ENCODE measurements at regions not wholly inside any gene's neighbourhood (a gene's known extent, or its start where the extent isn't known, plus 50 kb on each side); places are given as distances from the start of the nearest gene placed in this dataset.

DNA sequence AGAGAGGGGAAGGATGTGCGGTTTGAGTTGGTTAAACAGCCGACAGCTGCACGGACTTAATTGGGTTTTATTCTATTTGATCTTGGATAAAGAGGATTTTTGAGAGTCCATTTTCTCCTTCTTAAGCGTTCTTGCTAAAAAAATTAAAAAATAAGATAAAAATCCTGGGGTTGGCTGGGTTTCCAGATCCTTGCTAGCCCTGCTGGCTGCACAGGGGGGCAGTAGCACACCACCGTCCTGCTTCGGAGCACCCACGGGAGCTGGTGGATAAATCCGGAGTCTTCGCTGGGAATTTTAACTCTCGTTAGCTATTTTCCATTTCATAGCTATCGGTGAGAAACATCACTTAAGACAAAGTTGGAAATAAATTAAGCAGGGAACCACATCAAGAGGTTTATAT is 792.0 kb downstream of the TYW1 start:
- Histone ChIP-seq H3K9me3 (ENCODE audit: low read depth, low read length) (no peaks in the 10 kb centered on the region), H3K4me3 (no peak overlapping the region), H3K27ac (no peak overlapping the region), H3K36me3 (ENCODE audit: insufficient read depth, low read length) (no peaks in the 10 kb centered on the region), H3K9ac (ENCODE audit: insufficient read length) (no peak overlapping the region)
- no peak for TF ChIP-seq FOXP2 (optimal IDR thresholded peaks at IDR 0.05; ENCODE audit: control extremely low read depth, extremely low read length, insufficient read depth)
- DNase-seq (ENCODE audit: low read depth, low spot score) = no peak

DNA sequence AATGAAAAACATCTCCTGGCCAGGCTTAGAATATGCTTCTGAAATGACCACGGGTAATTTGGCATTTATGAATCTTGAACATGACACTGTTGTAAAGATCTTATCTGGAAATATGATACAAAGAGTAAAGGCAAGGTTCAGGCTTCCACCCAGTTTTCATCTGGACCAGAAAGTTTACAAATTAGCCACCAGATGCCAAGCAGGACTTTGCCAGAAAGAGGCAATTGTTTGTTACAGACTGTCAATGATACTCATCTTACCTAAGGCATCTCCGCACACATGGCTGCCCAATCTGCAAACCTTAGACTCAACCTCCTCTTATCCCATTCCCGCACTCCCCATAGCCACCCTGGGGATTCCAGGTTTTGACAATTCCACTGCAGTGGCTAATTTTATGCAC is 795.3 kb downstream of the TYW1 start:
- DNase-seq (ENCODE audit: low read depth, low spot score) = no peak
- H3K9me3 ChIP-seq (ENCODE audit: low read depth, low read length) = no peaks in the 10 kb centered on the region
- no peaks in the 10 kb centered on the region for H3K36me3 ChIP-seq (ENCODE audit: insufficient read depth, low read length)
- H3K9ac ChIP-seq (ENCODE audit: insufficient read length) = no peak overlapping the region
- TF ChIP-seq FOXP2 (optimal IDR thresholded peaks at IDR 0.05; ENCODE audit: control extremely low read depth, extremely low read length, insufficient read depth) (no peak), POLR2AphosphoS5 (IDR thresholded peaks at IDR 0.05; ENCODE audit: borderline replicate concordance, low read depth, low read length) (no peak), EZH2 (IDR thresholded peaks at IDR 0.05) (no peak)
- H3K27ac ChIP-seq = no peak overlapping the region
- H3K4me3 ChIP-seq = no peak overlapping the region

DNA sequence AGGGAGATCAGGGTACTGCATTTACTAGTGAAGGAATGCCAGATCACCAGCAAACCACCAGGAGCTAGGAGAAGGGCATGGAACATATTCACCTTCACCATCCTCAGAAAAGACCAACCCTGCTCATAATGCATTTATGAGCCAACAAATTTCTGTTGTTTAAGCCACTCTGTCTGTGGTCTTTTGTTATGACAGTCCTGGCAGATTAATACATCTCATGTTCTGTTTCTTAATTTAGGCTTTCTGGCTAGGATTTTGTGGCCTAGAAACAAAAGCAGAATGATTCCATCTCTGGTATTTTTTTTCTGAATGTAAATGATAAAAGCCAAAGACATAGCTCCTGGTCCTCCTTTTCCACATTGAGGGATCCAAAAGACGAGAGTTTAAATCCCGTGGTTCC is 797.9 kb downstream of the TYW1 start:
- DNase-seq (ENCODE audit: low read depth, low spot score) = no peak
- no peak overlapping the region for H3K4me3 ChIP-seq
- no peak overlapping the region for H3K27ac ChIP-seq
- H3K36me3 ChIP-seq (ENCODE audit: insufficient read depth, low read length) = no peaks in the 10 kb centered on the region
- no peak overlapping the region for H3K9ac ChIP-seq (ENCODE audit: insufficient read length)
- H3K9me3 ChIP-seq (ENCODE audit: low read depth, low read length) = no peaks in the 10 kb centered on the region
- TF ChIP-seq FOXP2 (optimal IDR thresholded peaks at IDR 0.05; ENCODE audit: control extremely low read depth, extremely low read length, insufficient read depth) = no peak
- no peak for TF ChIP-seq POLR2AphosphoS5 (IDR thresholded peaks at IDR 0.05; ENCODE audit: borderline replicate concordance, low read depth, low read length)

DNA sequence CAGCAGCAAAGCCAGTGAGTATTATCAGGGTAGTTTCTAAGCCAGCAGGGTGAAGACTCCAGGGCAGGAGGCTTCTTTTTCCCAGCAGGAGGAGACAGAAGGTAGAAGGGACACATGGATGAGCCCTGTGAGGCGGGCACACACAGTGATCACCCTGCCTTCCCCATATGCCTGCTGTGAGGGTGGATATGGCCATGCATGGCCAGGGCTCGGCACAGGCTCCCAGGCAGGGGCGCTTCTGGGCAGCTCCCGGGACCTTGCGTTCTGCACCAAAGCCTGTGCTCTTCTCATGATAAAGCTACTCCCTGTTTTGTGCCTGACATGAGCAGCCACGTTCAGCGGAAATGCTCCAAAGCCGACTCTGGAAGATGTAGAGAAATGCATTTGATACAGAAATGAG is 807.2 kb downstream of the TYW1 start:
- no peaks in the 10 kb centered on the region for H3K9me3 ChIP-seq (ENCODE audit: low read depth, low read length)
- TF ChIP-seq FOXP2 (optimal IDR thresholded peaks at IDR 0.05; ENCODE audit: control extremely low read depth, extremely low read length, insufficient read depth) (no peak), EZH2 (IDR thresholded peaks at IDR 0.05) (no peak), POLR2AphosphoS5 (IDR thresholded peaks at IDR 0.05; ENCODE audit: borderline replicate concordance, low read depth, low read length) (no peak)
- no peak overlapping the region for H3K4me3 ChIP-seq
- H3K9ac ChIP-seq (ENCODE audit: insufficient read length) = no peak overlapping the region
- no peak overlapping the region for H3K27ac ChIP-seq
- no peaks in the 10 kb centered on the region for H3K36me3 ChIP-seq (ENCODE audit: insufficient read depth, low read length)
- DNase-seq (ENCODE audit: low read depth, low spot score) = no peak

DNA sequence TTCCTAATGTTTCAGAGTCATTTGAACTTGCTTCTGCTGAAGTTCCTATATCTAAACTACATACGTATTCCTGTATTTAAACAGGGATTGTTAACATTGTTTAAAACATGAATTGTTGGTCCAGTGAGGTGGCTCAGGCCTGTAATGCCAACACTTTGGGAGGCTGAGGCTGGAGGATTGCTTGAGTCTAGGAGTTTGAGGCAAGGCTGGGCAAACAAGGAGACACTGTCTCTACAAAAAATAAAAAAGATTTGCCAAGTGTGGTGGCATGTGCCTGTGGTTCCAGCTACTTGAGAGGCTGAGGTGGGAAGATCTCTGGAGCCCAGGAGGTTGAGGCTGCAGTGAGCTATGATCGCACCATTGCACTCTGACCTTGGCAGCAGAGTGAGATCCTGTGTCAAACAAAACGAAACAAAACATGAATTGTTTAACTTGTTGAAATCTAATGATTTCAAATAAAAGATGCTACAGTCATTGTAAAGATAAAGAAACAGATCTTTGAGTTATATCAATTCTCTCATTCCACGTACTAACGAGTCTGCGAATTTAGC is 809.4 kb downstream of the TYW1 start:
- no peaks in the 10 kb centered on the region for H3K36me3 ChIP-seq (ENCODE audit: insufficient read depth, low read length)
- TF ChIP-seq POLR2AphosphoS5 (IDR thresholded peaks at IDR 0.05; ENCODE audit: borderline replicate concordance, low read depth, low read length) (no peak), EZH2 (IDR thresholded peaks at IDR 0.05) (no peak), FOXP2 (optimal IDR thresholded peaks at IDR 0.05; ENCODE audit: control extremely low read depth, extremely low read length, insufficient read depth) (no peak)
- H3K9me3 ChIP-seq (ENCODE audit: low read depth, low read length) = no peaks in the 10 kb centered on the region
- H3K4me3 ChIP-seq = no peak overlapping the region
- H3K27ac ChIP-seq = no peak overlapping the region
- no peak overlapping the region for H3K9ac ChIP-seq (ENCODE audit: insufficient read length)
- DNase-seq (ENCODE audit: low read depth, low spot score) = no peak

DNA sequence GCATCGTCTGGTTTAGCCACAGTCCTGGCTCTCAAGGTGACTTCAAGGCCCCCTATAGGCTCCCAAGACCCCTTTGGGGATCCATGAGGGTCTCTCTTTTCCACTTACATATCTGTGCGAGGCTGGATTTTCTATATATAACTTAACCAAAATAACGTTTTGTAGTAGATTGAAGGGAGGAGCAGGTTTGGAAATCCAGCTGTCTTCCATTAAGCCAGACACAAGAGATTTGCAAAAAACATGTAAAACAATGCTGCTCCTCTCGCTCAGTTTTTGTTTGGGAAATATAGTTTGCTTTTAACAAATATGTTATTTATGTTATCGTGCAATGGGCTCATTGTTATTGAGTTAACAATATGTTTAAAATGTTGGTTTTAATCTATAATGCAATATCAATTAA is 811.2 kb downstream of the TYW1 start:
- no peak overlapping the region for H3K4me3 ChIP-seq

DNA sequence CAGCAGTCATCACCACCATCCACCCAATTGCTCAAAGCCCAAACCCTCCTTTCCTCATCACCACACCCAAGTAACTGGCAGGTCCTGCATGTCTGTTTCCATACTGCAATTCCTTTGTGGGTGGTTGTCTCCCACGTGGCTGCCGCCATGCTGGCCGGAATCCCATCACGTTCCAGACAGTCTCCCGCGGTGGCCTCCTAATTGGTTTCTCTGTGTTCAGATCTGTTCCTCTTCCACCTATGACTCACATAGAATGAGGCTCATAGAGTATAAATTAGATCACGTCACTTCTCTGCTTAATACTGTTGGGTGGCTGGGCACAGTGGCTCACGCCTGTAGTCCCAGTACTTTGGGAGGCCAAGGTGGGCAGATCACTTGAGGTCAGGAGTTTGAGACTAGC is 813.0 kb downstream of the TYW1 start:
- Histone ChIP-seq H3K9ac (ENCODE audit: insufficient read length) (no peak overlapping the region), H3K27ac (no peak overlapping the region), H3K36me3 (ENCODE audit: insufficient read depth, low read length) (no peaks in the 10 kb centered on the region), H3K4me3 (no peak overlapping the region), H3K9me3 (ENCODE audit: low read depth, low read length) (no peaks in the 10 kb centered on the region)
- no peak for DNase-seq (ENCODE audit: low read depth, low spot score)
- TF ChIP-seq EZH2 (IDR thresholded peaks at IDR 0.05) (no peak), FOXP2 (optimal IDR thresholded peaks at IDR 0.05; ENCODE audit: control extremely low read depth, extremely low read length, insufficient read depth) (no peak), POLR2AphosphoS5 (IDR thresholded peaks at IDR 0.05; ENCODE audit: borderline replicate concordance, low read depth, low read length) (no peak)

More for the DNA sequence above, 811.2 kb downstream of the TYW1 start:
- no peaks in the 10 kb centered on the region for H3K36me3 ChIP-seq (ENCODE audit: insufficient read depth, low read length)
- TF ChIP-seq POLR2AphosphoS5 (IDR thresholded peaks at IDR 0.05; ENCODE audit: borderline replicate concordance, low read depth, low read length) (no peak), FOXP2 (optimal IDR thresholded peaks at IDR 0.05; ENCODE audit: control extremely low read depth, extremely low read length, insufficient read depth) (no peak), EZH2 (IDR thresholded peaks at IDR 0.05) (no peak)
- no peak overlapping the region for H3K9ac ChIP-seq (ENCODE audit: insufficient read length)
- no peak for DNase-seq (ENCODE audit: low read depth, low spot score)
- H3K9me3 ChIP-seq (ENCODE audit: low read depth, low read length) = no peaks in the 10 kb centered on the region
- no peak overlapping the region for H3K27ac ChIP-seq

DNA sequence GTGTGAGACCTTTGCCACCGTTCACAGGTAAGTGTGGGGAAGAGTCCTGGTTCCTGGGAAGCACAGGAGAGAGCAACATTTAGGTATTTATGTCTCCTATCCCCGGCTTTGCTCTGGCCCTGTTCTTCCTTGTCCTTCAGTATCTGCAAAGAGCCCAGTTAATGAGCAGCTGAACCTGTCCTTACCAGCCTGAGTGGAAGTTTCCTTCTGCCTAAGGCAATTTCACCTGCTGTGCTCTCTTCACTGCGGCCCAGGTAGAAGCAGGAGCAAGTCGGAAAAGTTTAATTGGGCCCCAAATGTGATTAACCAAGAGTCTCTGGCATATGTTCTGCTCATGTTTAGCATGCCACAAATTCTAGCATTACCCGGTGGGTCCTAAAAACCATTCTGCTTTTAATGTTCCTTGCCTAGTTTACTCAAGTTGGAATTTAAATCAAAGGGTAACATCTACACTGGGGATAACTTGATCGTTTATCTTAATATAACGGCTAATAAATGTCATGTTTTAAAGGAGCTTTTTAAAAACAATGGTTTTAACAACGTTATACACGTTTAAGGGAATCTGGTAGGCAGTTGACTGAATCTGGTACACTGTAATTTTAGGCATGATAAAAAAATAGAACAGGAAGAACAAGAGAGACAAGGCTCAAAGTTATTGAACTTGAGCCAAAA is 817.1 kb downstream of the TYW1 start:
- Histone ChIP-seq H3K9ac (ENCODE audit: insufficient read length) (no peak overlapping the region), H3K27ac (no peak overlapping the region), H3K9me3 (ENCODE audit: low read depth, low read length) (no peaks in the 10 kb centered on the region), H3K4me3 (no peak overlapping the region), H3K36me3 (ENCODE audit: insufficient read depth, low read length) (no peaks in the 10 kb centered on the region)
- TF ChIP-seq EZH2 (IDR thresholded peaks at IDR 0.05) (no peak), POLR2AphosphoS5 (IDR thresholded peaks at IDR 0.05; ENCODE audit: borderline replicate concordance, low read depth, low read length) (no peak), FOXP2 (optimal IDR thresholded peaks at IDR 0.05; ENCODE audit: control extremely low read depth, extremely low read length, insufficient read depth) (no peak)
- no peak for DNase-seq (ENCODE audit: low read depth, low spot score)

DNA sequence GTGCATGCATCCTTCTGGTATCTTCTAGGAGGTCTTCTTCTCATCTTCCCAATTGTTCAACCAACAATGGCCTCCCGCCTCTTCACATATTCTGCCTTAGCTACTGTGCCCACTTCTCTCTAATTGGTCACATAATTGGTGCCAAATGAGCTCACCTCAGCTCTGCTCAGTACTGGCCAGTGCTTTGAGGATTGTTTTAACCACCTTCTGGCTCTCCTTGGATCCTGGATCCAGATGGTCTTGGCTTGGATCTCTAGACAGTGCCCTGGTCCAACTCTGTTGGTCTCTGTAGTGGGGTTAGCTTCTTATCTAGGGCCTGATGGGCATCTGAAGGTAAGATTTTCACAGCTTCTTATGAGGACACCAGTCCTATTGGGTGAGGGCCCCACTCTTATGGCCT is 820.8 kb downstream of the TYW1 start:
- H3K9ac ChIP-seq (ENCODE audit: insufficient read length) = no peak overlapping the region
- no peaks in the 10 kb centered on the region for H3K9me3 ChIP-seq (ENCODE audit: low read depth, low read length)
- TF ChIP-seq EZH2 (IDR thresholded peaks at IDR 0.05) (no peak), POLR2AphosphoS5 (IDR thresholded peaks at IDR 0.05; ENCODE audit: borderline replicate concordance, low read depth, low read length) (no peak), FOXP2 (optimal IDR thresholded peaks at IDR 0.05; ENCODE audit: control extremely low read depth, extremely low read length, insufficient read depth) (no peak)
- DNase-seq (ENCODE audit: low read depth, low spot score) = no peak
- H3K36me3 ChIP-seq (ENCODE audit: insufficient read depth, low read length) = no peaks in the 10 kb centered on the region
- no peak overlapping the region for H3K27ac ChIP-seq
- no peak overlapping the region for H3K4me3 ChIP-seq
